Suprapubic skin (tissue), 3 donors: ENCODE measurements at regions not wholly inside any gene's neighbourhood (a gene's known extent, or its start where the extent isn't known, plus 50 kb on each side); places are given as distances from the start of the nearest gene placed in this dataset.

Source experiments
- EP300 ChIP-seq: sonication (generic); formaldehyde crosslinking; IDR thresholded peaks from one replicate; pipeline ENCODE4 v1.6.1; 2017; ENCODE audit warnings: antibody characterized with exemption
- POLR2A ChIP-seq, 2 donors: fragments of 450-650 bp; IDR thresholded peaks; one replicate each; pipeline ENCODE4 v1.6.1; 2017; ENCODE audit warnings: antibody characterized with exemption in 2 of 2, mild to moderate bottlenecking in 2 of 2, moderate library complexity in 2 of 2
- TF ChIP-seq, protein P1 (sequence below), 2 donors: fragments of 200-600 bp in 1 of 2; fragments of 450-650 bp in 1 of 2; sonication (generic) in 1 of 2; IDR thresholded peaks; one replicate each; pipeline ENCODE4 v1.5.1; 2016 to 2019; ENCODE audit warnings: antibody characterized with exemption in 2 of 2, mild to moderate bottlenecking in 1 of 2, moderate library complexity in 1 of 2

DNA sequence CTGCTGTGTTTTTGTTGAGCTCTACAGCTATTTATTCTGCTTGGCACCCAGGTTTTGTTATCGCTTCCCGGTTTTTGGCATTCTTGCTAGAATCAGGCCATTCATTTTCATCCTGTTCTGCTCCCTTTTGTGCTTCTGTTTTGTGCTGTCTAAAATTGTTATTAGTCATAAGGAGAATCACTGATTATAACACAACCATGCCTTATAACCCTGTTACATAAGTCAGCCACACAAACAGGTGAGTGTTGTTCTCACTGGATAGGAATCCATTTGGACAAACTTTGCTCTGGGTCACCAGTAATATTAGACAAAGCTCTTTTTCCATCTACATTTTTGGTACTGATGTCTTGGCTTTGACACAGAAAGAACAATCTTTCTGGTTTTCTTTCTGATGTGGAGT, 622.8 kb downstream of the PSAT1 start:
- TF ChIP-seq, protein P1, sequence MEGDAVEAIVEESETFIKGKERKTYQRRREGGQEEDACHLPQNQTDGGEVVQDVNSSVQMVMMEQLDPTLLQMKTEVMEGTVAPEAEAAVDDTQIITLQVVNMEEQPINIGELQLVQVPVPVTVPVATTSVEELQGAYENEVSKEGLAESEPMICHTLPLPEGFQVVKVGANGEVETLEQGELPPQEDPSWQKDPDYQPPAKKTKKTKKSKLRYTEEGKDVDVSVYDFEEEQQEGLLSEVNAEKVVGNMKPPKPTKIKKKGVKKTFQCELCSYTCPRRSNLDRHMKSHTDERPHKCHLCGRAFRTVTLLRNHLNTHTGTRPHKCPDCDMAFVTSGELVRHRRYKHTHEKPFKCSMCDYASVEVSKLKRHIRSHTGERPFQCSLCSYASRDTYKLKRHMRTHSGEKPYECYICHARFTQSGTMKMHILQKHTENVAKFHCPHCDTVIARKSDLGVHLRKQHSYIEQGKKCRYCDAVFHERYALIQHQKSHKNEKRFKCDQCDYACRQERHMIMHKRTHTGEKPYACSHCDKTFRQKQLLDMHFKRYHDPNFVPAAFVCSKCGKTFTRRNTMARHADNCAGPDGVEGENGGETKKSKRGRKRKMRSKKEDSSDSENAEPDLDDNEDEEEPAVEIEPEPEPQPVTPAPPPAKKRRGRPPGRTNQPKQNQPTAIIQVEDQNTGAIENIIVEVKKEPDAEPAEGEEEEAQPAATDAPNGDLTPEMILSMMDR (IDR thresholded peaks at IDR 0.05) = no peak
- TF ChIP-seq EP300 (no peak), POLR2A (IDR thresholded peaks at IDR 0.05) (no peak)
